ENCODE measurements at regions not wholly inside any gene's neighbourhood (a gene's known extent, or its start where the extent isn't known, plus 50 kb on each side); places are given as distances from the start of the nearest gene placed in this dataset.

DNA sequence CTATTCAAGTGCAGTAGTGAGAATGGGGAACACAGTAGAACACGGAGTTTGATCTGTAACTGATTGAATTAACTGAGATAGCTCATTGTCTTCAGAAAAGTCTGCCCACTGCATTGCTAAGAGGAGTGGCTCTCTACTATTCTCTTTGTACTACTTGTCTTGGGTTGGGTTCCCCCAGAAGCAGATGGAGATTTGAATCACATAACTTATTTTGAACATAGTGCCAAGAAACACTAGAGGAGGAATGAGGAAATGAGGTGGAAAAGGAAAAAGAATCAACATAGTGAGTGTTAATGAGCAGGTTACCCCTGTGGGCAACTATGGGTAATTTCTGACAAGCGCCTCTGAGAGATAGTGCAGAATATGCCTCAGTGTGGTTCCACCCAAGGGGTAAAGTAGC, 362.7 kb downstream of the STIM2 start:
- TF ChIP-seq, protein P1, sequence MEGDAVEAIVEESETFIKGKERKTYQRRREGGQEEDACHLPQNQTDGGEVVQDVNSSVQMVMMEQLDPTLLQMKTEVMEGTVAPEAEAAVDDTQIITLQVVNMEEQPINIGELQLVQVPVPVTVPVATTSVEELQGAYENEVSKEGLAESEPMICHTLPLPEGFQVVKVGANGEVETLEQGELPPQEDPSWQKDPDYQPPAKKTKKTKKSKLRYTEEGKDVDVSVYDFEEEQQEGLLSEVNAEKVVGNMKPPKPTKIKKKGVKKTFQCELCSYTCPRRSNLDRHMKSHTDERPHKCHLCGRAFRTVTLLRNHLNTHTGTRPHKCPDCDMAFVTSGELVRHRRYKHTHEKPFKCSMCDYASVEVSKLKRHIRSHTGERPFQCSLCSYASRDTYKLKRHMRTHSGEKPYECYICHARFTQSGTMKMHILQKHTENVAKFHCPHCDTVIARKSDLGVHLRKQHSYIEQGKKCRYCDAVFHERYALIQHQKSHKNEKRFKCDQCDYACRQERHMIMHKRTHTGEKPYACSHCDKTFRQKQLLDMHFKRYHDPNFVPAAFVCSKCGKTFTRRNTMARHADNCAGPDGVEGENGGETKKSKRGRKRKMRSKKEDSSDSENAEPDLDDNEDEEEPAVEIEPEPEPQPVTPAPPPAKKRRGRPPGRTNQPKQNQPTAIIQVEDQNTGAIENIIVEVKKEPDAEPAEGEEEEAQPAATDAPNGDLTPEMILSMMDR (IDR thresholded peaks at IDR 0.05) = no peak
- no peak for TF ChIP-seq POLR2A (IDR thresholded peaks at IDR 0.05)
